ENCODE measurements at regions not wholly inside any gene's neighbourhood (a gene's known extent, or its start where the extent isn't known, plus 50 kb on each side); places are given as distances from the start of the nearest gene placed in this dataset.
A peak's percentile ranks its signal among the peaks of the same experiment; 100 is the strongest.

GRCh38 chr7:25776744-25777123 is 375.3 kb upstream of the NFE2L3 start:
- no peak overlapping the region for H3K27ac ChIP-seq (ENCODE audit: low read length)
- no peaks in the 10 kb centered on the region for H3K9me3 ChIP-seq (ENCODE audit: control insufficient read depth in 2 of 2, low read length in 2 of 2)
- H3K4me3 ChIP-seq (ENCODE audit: low read length in 2 of 2), result no peak overlapping the region
- H3K27me3 ChIP-seq (ENCODE audit: control insufficient read depth in 1 of 2, insufficient read depth in 2 of 2, low read length in 2 of 2), result no peaks in the 10 kb centered on the region
- peaks cover 7% of the 10 kb centered on the region for H3K4me1 ChIP-seq (ENCODE audit: control insufficient read depth, insufficient read depth, low read length)
- no peaks in the 10 kb centered on the region for H3K36me3 ChIP-seq (ENCODE audit: control insufficient read depth in 2 of 2, insufficient read depth in 2 of 2, low read length in 2 of 2)
- no peak overlapping the region for H3K9ac ChIP-seq (ENCODE audit: low read length in 2 of 2)

- Histone ChIP-seq H3K9ac (ENCODE audit: low read length in 2 of 2) (no peak overlapping the region), H3K36me3 (ENCODE audit: control insufficient read depth in 2 of 2, insufficient read depth in 2 of 2, low read length in 2 of 2) (no peaks in the 10 kb centered on the region), H3K9me3 (ENCODE audit: control insufficient read depth in 2 of 2, low read length in 2 of 2) (no peaks in the 10 kb centered on the region), H3K27ac (ENCODE audit: low read length) (no peak overlapping the region), H3K4me1 (ENCODE audit: control insufficient read depth, insufficient read depth, low read length) (peaks cover 7% of the 10 kb centered on the region), H3K27me3 (ENCODE audit: control insufficient read depth in 1 of 2, insufficient read depth in 2 of 2, low read length in 2 of 2) (no peaks in the 10 kb centered on the region), H3K4me3 (ENCODE audit: low read length in 2 of 2) (no peak overlapping the region)
Measured at GRCh38 chr7:25777969-25778708, 373.9 kb upstream of the NFE2L3 start.

DNA sequence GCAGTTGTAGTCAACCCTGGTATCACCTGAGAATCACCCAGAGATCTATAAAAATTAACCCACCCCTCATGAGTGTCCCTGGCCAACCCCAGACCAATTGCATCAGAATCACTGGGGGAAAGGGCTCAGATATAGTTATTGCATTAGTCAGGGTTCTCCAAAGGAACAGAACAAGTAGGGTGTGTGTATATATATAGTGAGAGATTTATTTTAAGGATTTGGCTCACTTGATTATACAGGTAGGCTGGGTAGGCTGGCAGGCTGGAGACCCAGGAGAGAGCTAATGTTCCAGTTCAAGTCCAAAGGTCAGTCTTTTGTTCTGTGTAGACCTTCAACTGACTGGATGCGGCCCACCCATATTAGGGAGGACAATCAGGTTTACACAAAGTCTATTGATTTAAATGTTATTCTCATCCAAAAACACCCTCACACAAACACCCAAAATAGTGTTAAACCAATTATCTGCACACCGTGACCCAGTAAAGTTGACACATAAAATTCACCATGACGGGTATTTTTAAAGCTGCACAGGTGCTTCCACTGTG is 372.9 kb upstream of the NFE2L3 start:
- Histone ChIP-seq H3K4me1 (ENCODE audit: control insufficient read depth, insufficient read depth, low read length) (peaks cover 7% of the 10 kb centered on the region), H3K36me3 (ENCODE audit: control insufficient read depth in 2 of 2, insufficient read depth in 2 of 2, low read length in 2 of 2) (no peaks in the 10 kb centered on the region), H3K9me3 (ENCODE audit: control insufficient read depth in 2 of 2, low read length in 2 of 2) (no peaks in the 10 kb centered on the region), H3K9ac (ENCODE audit: low read length in 2 of 2) (no peak overlapping the region), H3K4me3 (ENCODE audit: low read length in 2 of 2) (no peak overlapping the region), H3K27me3 (ENCODE audit: control insufficient read depth in 1 of 2, insufficient read depth in 2 of 2, low read length in 2 of 2) (no peaks in the 10 kb centered on the region), H3K27ac (ENCODE audit: low read length) (no peak overlapping the region)

GRCh38 chr7:25780904-25781303 is 371.1 kb upstream of the NFE2L3 start:
- peaks cover 7% of the 10 kb centered on the region for H3K4me1 ChIP-seq (ENCODE audit: control insufficient read depth, insufficient read depth, low read length)
- no peaks in the 10 kb centered on the region for H3K27me3 ChIP-seq (ENCODE audit: control insufficient read depth in 1 of 2, insufficient read depth in 2 of 2, low read length in 2 of 2)
- H3K27ac ChIP-seq (ENCODE audit: low read length), result no peak overlapping the region
- no peak overlapping the region for H3K9ac ChIP-seq (ENCODE audit: low read length in 2 of 2)
- H3K9me3 ChIP-seq (ENCODE audit: control insufficient read depth in 2 of 2, low read length in 2 of 2), result no peaks in the 10 kb centered on the region
- H3K36me3 ChIP-seq (ENCODE audit: control insufficient read depth in 2 of 2, insufficient read depth in 2 of 2, low read length in 2 of 2), result no peaks in the 10 kb centered on the region
- H3K4me3 ChIP-seq (ENCODE audit: low read length in 2 of 2), result no peak overlapping the region

GRCh38 chr7:25781704-25782103 is 370.3 kb upstream of the NFE2L3 start:
- H3K36me3 ChIP-seq (ENCODE audit: control insufficient read depth in 2 of 2, insufficient read depth in 2 of 2, low read length in 2 of 2), result no peaks in the 10 kb centered on the region
- H3K9ac ChIP-seq (ENCODE audit: low read length in 2 of 2), result no peak overlapping the region
- H3K4me3 ChIP-seq (ENCODE audit: low read length in 2 of 2), result no peak overlapping the region
- H3K9me3 ChIP-seq (ENCODE audit: control insufficient read depth in 2 of 2, low read length in 2 of 2), result no peaks in the 10 kb centered on the region
- H3K4me1 ChIP-seq (ENCODE audit: control insufficient read depth, insufficient read depth, low read length), result peaks cover 3% of the 10 kb centered on the region
- no peak overlapping the region for H3K27ac ChIP-seq (ENCODE audit: low read length)
- H3K27me3 ChIP-seq (ENCODE audit: control insufficient read depth in 1 of 2, insufficient read depth in 2 of 2, low read length in 2 of 2), result no peaks in the 10 kb centered on the region

GRCh38 chr7:25786936-25787335 is 365.1 kb upstream of the NFE2L3 start:
- peak overlapping the region; percentile 50 for H3K27ac ChIP-seq (ENCODE audit: low read length)
- no peak overlapping the region for H3K4me3 ChIP-seq (ENCODE audit: low read length in 2 of 2)
- no peaks in the 10 kb centered on the region for H3K9me3 ChIP-seq (ENCODE audit: control insufficient read depth in 2 of 2, low read length in 2 of 2)
- H3K36me3 ChIP-seq (ENCODE audit: control insufficient read depth in 2 of 2, insufficient read depth in 2 of 2, low read length in 2 of 2), result no peaks in the 10 kb centered on the region
- no peaks in the 10 kb centered on the region for H3K27me3 ChIP-seq (ENCODE audit: control insufficient read depth in 1 of 2, insufficient read depth in 2 of 2, low read length in 2 of 2)
- H3K4me1 ChIP-seq (ENCODE audit: control insufficient read depth, insufficient read depth, low read length), result peaks cover 22% of the 10 kb centered on the region
- no peak overlapping the region for H3K9ac ChIP-seq (ENCODE audit: low read length in 2 of 2)

GRCh38 chr7:25787336-25787735 is 364.7 kb upstream of the NFE2L3 start:
- peak overlapping the region; percentile 50 for H3K27ac ChIP-seq (ENCODE audit: low read length)
- H3K36me3 ChIP-seq (ENCODE audit: control insufficient read depth in 2 of 2, insufficient read depth in 2 of 2, low read length in 2 of 2), result no peaks in the 10 kb centered on the region
- H3K9me3 ChIP-seq (ENCODE audit: control insufficient read depth in 2 of 2, low read length in 2 of 2), result no peaks in the 10 kb centered on the region
- no peaks in the 10 kb centered on the region for H3K27me3 ChIP-seq (ENCODE audit: control insufficient read depth in 1 of 2, insufficient read depth in 2 of 2, low read length in 2 of 2)
- H3K4me1 ChIP-seq (ENCODE audit: control insufficient read depth, insufficient read depth, low read length), result peaks cover 22% of the 10 kb centered on the region
- no peak overlapping the region for H3K4me3 ChIP-seq (ENCODE audit: low read length in 2 of 2)
- H3K9ac ChIP-seq (ENCODE audit: low read length in 2 of 2), result no peak overlapping the region

GRCh38 chr7:25788371-25788770 is 363.6 kb upstream of the NFE2L3 start:
- no peaks in the 10 kb centered on the region for H3K36me3 ChIP-seq (ENCODE audit: control insufficient read depth in 2 of 2, insufficient read depth in 2 of 2, low read length in 2 of 2)
- no peaks in the 10 kb centered on the region for H3K9me3 ChIP-seq (ENCODE audit: control insufficient read depth in 2 of 2, low read length in 2 of 2)
- peaks cover 22% of the 10 kb centered on the region for H3K4me1 ChIP-seq (ENCODE audit: control insufficient read depth, insufficient read depth, low read length)
- no peak overlapping the region for H3K9ac ChIP-seq (ENCODE audit: low read length in 2 of 2)
- H3K27ac ChIP-seq (ENCODE audit: low read length), result peak overlapping the region; percentile 53
- no peak overlapping the region for H3K4me3 ChIP-seq (ENCODE audit: low read length in 2 of 2)
- no peaks in the 10 kb centered on the region for H3K27me3 ChIP-seq (ENCODE audit: control insufficient read depth in 1 of 2, insufficient read depth in 2 of 2, low read length in 2 of 2)

- Histone ChIP-seq H3K4me3 (ENCODE audit: low read length in 2 of 2) (no peak overlapping the region), H3K27me3 (ENCODE audit: control insufficient read depth in 1 of 2, insufficient read depth in 2 of 2, low read length in 2 of 2) (no peaks in the 10 kb centered on the region), H3K36me3 (ENCODE audit: control insufficient read depth in 2 of 2, insufficient read depth in 2 of 2, low read length in 2 of 2) (no peaks in the 10 kb centered on the region), H3K9ac (ENCODE audit: low read length in 2 of 2) (no peak overlapping the region), H3K27ac (ENCODE audit: low read length) (peak overlapping the region; percentile 53), H3K4me1 (ENCODE audit: control insufficient read depth, insufficient read depth, low read length) (peaks cover 22% of the 10 kb centered on the region), H3K9me3 (ENCODE audit: control insufficient read depth in 2 of 2, low read length in 2 of 2) (no peaks in the 10 kb centered on the region)
Measured at GRCh38 chr7:25788961-25789620, 362.9 kb upstream of the NFE2L3 start.

DNA sequence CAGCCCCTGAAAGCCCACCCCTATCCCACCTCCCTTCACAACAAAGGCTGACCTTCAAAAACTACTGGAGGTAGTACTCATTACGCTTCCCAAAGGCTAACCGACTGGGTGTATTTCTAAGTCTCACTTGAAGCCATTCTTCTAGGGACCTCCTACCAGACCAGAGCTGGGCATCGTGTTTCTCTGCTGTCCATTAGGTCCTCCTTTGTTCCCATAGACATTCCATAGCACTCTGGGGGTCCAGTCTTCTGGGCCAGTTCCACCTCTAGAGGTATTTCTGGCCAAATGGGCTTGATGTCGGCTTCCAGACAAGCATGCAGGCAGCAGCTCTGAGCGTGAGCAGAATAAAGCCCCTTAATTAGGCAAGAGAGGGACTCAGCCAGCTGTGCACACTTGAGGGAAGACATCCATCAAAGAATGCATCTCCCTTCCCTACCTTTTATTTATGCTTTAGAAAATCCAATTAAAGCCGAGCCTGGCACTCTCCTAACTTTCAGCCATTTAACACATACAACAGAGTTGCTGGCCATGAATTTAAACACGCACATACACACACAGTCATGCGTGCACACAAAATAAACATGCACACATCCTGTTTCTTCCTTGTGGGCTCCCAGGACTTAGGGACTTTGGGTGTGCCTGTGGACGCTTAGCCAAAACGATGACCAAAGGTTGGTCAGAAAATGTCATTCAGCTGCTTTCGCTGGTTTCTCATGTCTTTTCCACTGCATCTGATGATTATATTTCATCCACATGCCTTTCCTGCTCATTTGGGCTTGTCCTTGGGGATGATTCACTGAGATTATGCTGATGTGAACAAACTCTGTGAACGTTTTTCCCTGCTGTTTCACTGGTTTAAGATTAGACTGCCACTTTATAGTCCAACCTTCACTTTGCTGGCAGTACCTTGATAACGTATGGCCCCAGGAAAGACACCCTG is 362.0 kb upstream of the NFE2L3 start:
- H3K9ac ChIP-seq (ENCODE audit: low read length in 2 of 2), result no peak overlapping the region
- peaks cover 22% of the 10 kb centered on the region for H3K4me1 ChIP-seq (ENCODE audit: control insufficient read depth, insufficient read depth, low read length)
- H3K27ac ChIP-seq (ENCODE audit: low read length), result peak overlapping the region; percentile 53
- H3K36me3 ChIP-seq (ENCODE audit: control insufficient read depth in 2 of 2, insufficient read depth in 2 of 2, low read length in 2 of 2), result no peaks in the 10 kb centered on the region
- H3K9me3 ChIP-seq (ENCODE audit: control insufficient read depth in 2 of 2, low read length in 2 of 2), result no peaks in the 10 kb centered on the region
- H3K4me3 ChIP-seq (ENCODE audit: low read length in 2 of 2), result no peak overlapping the region
- no peaks in the 10 kb centered on the region for H3K27me3 ChIP-seq (ENCODE audit: control insufficient read depth in 1 of 2, insufficient read depth in 2 of 2, low read length in 2 of 2)

All from stomach smooth muscle (tissue), 2 donors.